GM12878 (cell line): ENCODE measurements at regions not wholly inside any gene's neighbourhood (a gene's known extent, or its start where the extent isn't known, plus 50 kb on each side); places are given as distances from the start of the nearest gene placed in this dataset.

Source experiments
- ATAC-seq: fragments of 200-7000 bp; cut with Tn5 transposase; 3 replicates; pipeline ENCODE4 v1.9.1; 2020; ENCODE audit warnings: mild to moderate bottlenecking, moderate library complexity
- BruUV-seq: library from RNA; stranded (reverse); fragments of 400-500 nt; replicated peaks from 2 replicates; lab custom pipeline; 2021; lab: Mats Ljungman, UMichigan
- CTCF ChIA-PET: fragments of 300-600 bp; sonication (Branson Sonifier 250); formaldehyde crosslinking; extraction: SDS; loops from one replicate; lab custom pipeline; 2021; ENCODE audit warnings: inconsistent platforms; lab: Yijun Ruan, JAX
- POLR2A ChIA-PET: fragments of 350-600 bp; formaldehyde crosslinking; extraction: SDS; loops from one replicate; lab custom pipeline; 2021; ENCODE audit warnings: inconsistent platforms; lab: Charles Lee
- RAD21 ChIA-PET: fragments of 300-600 bp; sonication (Branson Sonifier 250); formaldehyde crosslinking; loops from one replicate; lab custom pipeline; 2023; ENCODE audit warnings: antibody characterized with exemption; ENCODE audit not compliant: unreplicated experiment; lab: Charles Lee
- SMC1A ChIA-PET: fragments of 300-600 bp; sonication (Branson Sonifier 250); formaldehyde crosslinking; loops from one replicate; lab custom pipeline; 2023; ENCODE audit not compliant: unreplicated experiment, uncharacterized antibody; lab: Charles Lee
- DNase-seq: peaks from one replicate; pipeline ENCODE4 v3.0.0-alpha.2; 2011; ENCODE audit warnings: low read depth, low spot score
- FAIRE-seq: peaks from 3 replicates; lab custom pipeline; 2011; peaks lifted over from hg19 to GRCh38; lab: Jason Lieb, UNC
- H2AFZ ChIP-seq: 2 replicates; pipeline ENCODE4 v1.6.0; 2011; ENCODE audit warnings: low read depth, low read length, control low read depth; ENCODE audit not compliant: control insufficient read depth
- H3K27ac ChIP-seq: 2 replicates; pipeline ENCODE4 v1.5.1; 2011; ENCODE audit warnings: control low read depth; ENCODE audit not compliant: control insufficient read depth, insufficient read depth
- H3K27me3 ChIP-seq, 2 experiments: replicated peaks in 1 of 2; 2 replicates each; pipeline versions ENCODE4 v1.6.0 to v1.6.1; 2011; ENCODE audit warnings: low read length in 1 of 2; ENCODE audit not compliant: control insufficient read depth in 2 of 2, insufficient read depth in 2 of 2
- H3K36me3 ChIP-seq, 2 experiments: 2 replicates each; pipeline ENCODE4 v1.5.1; 2011; ENCODE audit warnings: low read length in 1 of 2; ENCODE audit not compliant: control insufficient read depth in 2 of 2, insufficient read depth in 2 of 2
- H3K4me1 ChIP-seq: 2 replicates; pipeline ENCODE4 v1.6.1; 2011; ENCODE audit warnings: mild to moderate bottlenecking, low read length, moderate library complexity, mixed read lengths; ENCODE audit not compliant: control insufficient read depth, insufficient read depth
- H3K4me2 ChIP-seq: 2 replicates; pipeline ENCODE4 v1.6.0; 2011; ENCODE audit warnings: control low read depth; ENCODE audit not compliant: control insufficient read depth, insufficient read depth
- H3K4me3 ChIP-seq: fragments of 200-600 bp; sonication (generic); 2 replicates; pipeline ENCODE4 v1.5.1; 2016
- H3K79me2 ChIP-seq: 2 replicates; pipeline ENCODE4 v1.6.0; 2011; ENCODE audit warnings: low read length; ENCODE audit not compliant: control insufficient read depth, insufficient read depth
- H3K9ac ChIP-seq: 2 replicates; pipeline ENCODE4 v1.8.0; 2011; ENCODE audit warnings: low read length, control low read depth, mixed read lengths; ENCODE audit not compliant: control insufficient read depth, insufficient read depth
- H3K9me3 ChIP-seq: replicated peaks from 3 replicates; pipeline ENCODE4 v1.5.1; 2011; ENCODE audit warnings: mild to moderate bottlenecking, low read length; ENCODE audit not compliant: control insufficient read depth, insufficient read depth
- H4K20me1 ChIP-seq: 2 replicates; pipeline ENCODE4 v1.6.0; 2011; ENCODE audit not compliant: control insufficient read depth, insufficient read depth
- CTCF ChIP-seq, 3 experiments: IDR thresholded peaks in 2 of 3; conservative IDR thresholded peaks in 1 of 3; 2 replicates each; pipeline ENCODE4 v1.5.1; 2011; ENCODE audit warnings: low read depth in 3 of 3, low read length in 3 of 3, mild to moderate bottlenecking in 3 of 3, control low read depth in 2 of 3, moderate library complexity in 2 of 3, inconsistent platforms in 1 of 3, mixed read lengths in 1 of 3; ENCODE audit not compliant: control insufficient read depth in 2 of 3, insufficient read depth in 1 of 3; ENCODE audit errors: extremely low read depth in 1 of 3
- E2F8 ChIP-seq: fragments of 450-650 bp; IDR thresholded peaks from 2 replicates; pipeline ENCODE4 v1.6.1; 2018; ENCODE audit warnings: mild to moderate bottlenecking, low read depth, moderate library complexity; ENCODE audit not compliant: partially characterized antibody
- MEF2A ChIP-seq: IDR thresholded peaks from 2 replicates; pipeline ENCODE4 v1.6.1; 2011; ENCODE audit warnings: low read depth, mild to moderate bottlenecking, low read length, moderate library complexity; ENCODE audit not compliant: insufficient read depth
- MTA2 ChIP-seq: fragments of 450-650 bp; IDR thresholded peaks from 2 replicates; pipeline ENCODE4 v1.6.1; 2016; ENCODE audit warnings: low read depth, mild to moderate bottlenecking, moderate library complexity
- PBX3 ChIP-seq: IDR thresholded peaks from 2 replicates; pipeline ENCODE4 v1.6.1; 2011; ENCODE audit warnings: mild to moderate bottlenecking, low read depth, low read length, moderate library complexity; ENCODE audit not compliant: insufficient replicate concordance
- PKNOX1 ChIP-seq: fragments of 450-650 bp; IDR thresholded peaks from 2 replicates; pipeline ENCODE4 v1.6.1; 2016; ENCODE audit warnings: mild to moderate bottlenecking
- POLR2AphosphoS2 ChIP-seq: IDR thresholded peaks from 2 replicates; pipeline ENCODE4 v1.6.1; 2011; ENCODE audit warnings: low read depth, mild to moderate bottlenecking, low read length, improper control_type of control experiment, moderate library complexity
- POLR2AphosphoS5 ChIP-seq: IDR thresholded peaks from 2 replicates; pipeline ENCODE4 v1.6.1; 2011; ENCODE audit warnings: mild to moderate bottlenecking, low read length, inconsistent platforms
- RFX5 ChIP-seq: IDR thresholded peaks from 2 replicates; pipeline ENCODE4 v1.6.1; 2011; ENCODE audit warnings: low read depth, low read length, improper control_type of control experiment
- SRF ChIP-seq, 2 experiments: IDR thresholded peaks; 2 replicates each; pipeline ENCODE4 v1.6.1; 2011; ENCODE audit warnings: low read depth in 2 of 2, low read length in 2 of 2, mild to moderate bottlenecking in 1 of 2, moderate library complexity in 1 of 2
- ZBED1 ChIP-seq: IDR thresholded peaks from 2 replicates; pipeline ENCODE4 v1.6.1; 2016; ENCODE audit warnings: borderline replicate concordance
- ZNF687 ChIP-seq: fragments of 450-650 bp; IDR thresholded peaks from 2 replicates; pipeline ENCODE4 v1.6.1; 2017; ENCODE audit warnings: mild to moderate bottlenecking, moderate library complexity
- ZZZ3 ChIP-seq: IDR thresholded peaks from 2 replicates; pipeline ENCODE4 v1.6.1; 2011; ENCODE audit warnings: low read depth; ENCODE audit not compliant: control insufficient read depth, insufficient read length
- WGBS: methylation state at CpG from one replicate; pipeline ENCODE4 v1.1.6; 2016; ENCODE audit warnings: low lambda C conversion rate; ENCODE audit not compliant: insufficient replicate concordance, insufficient coverage; ENCODE audit errors: missing lambda C conversion rate; 5-methylcytosine and 5-hydroxymethylcytosine counted together
- in situ Hi-C: fragments of 300-500 bp; cut with MboI; formaldehyde crosslinking; loops from 9 replicates; pipeline ENCODE4 v1.14.3; 2018; ENCODE audit warnings: mixed read lengths
- intact Hi-C: fragments of 100-400 bp; cut with micrococcal nuclease; formaldehyde crosslinking; loops from one replicate; pipeline ENCODE4 v1.14.2; 2022; ENCODE audit not compliant: unreplicated experiment

GRCh38 chr14:80109055-80109454 lies 102.2 kb downstream of the DIO2 start:
- H3K27me3 ChIP-seq: no peaks in the 10 kb centered on the region
- no peak overlapping the region for H3K9ac ChIP-seq
- H3K4me3 ChIP-seq: no peak overlapping the region
- WGBS: 75% methylated on average over 1 of the region's 1 CpG
- H3K36me3 ChIP-seq: no peaks in the 10 kb centered on the region
- CTCF ChIA-PET: interaction anchor here (0.5 kb wide), 1 partner anchor 466 kb away, joined by 3 read pairs; no protein-coding TSS in a partner anchor
- H4K20me1 ChIP-seq: no peaks in the 10 kb centered on the region
- H3K4me1 ChIP-seq: no peaks in the 10 kb centered on the region
- H3K27ac ChIP-seq: no peak overlapping the region
- no TSS peak for BruUV-seq
- H3K9me3 ChIP-seq: no peaks in the 10 kb centered on the region
- intact Hi-C loops: no loop called here
- ATAC-seq: no peak
- no peak for FAIRE-seq
- in situ Hi-C loops: no loop called here
- H3K4me2 ChIP-seq: no peak overlapping the region
- RAD21 ChIA-PET: no interaction called here
- SMC1A ChIA-PET: no interaction called here
- no peak for DNase-seq
- POLR2A ChIA-PET: no interaction called here
- H2AFZ ChIP-seq: no peak overlapping the region
- H3K79me2 ChIP-seq: no peaks in the 10 kb centered on the region
- no peak for TF ChIP-seq PKNOX1
- TF ChIP-seq POLR2AphosphoS5: no peak
- TF ChIP-seq RFX5: no peak
- no peak for TF ChIP-seq MTA2
- no peak for TF ChIP-seq ZZZ3
- TF ChIP-seq MEF2A: no peak
- TF ChIP-seq E2F8: no peak
- no peak for TF ChIP-seq POLR2AphosphoS2
- no peak for TF ChIP-seq ZBED1
- no peak for TF ChIP-seq SRF (IDR thresholded peaks at IDR 0.05; ENCODE audit: low read depth in 2 of 2, low read length in 2 of 2)
- no peak for TF ChIP-seq CTCF (IDR thresholded peaks at IDR 0.05 in 2 of 3, conservative IDR thresholded peaks at IDR 0.05 in 1 of 3; ENCODE audit: control insufficient read depth in 2 of 3, extremely low read depth in 1 of 3, insufficient read depth in 1 of 3, low read depth in 3 of 3, low read length in 3 of 3)
- no peak for TF ChIP-seq PBX3
- no peak for TF ChIP-seq ZNF687
